ENCODE measurements at regions not wholly inside any gene's neighbourhood (a gene's known extent, or its start where the extent isn't known, plus 50 kb on each side); places are given as distances from the start of the nearest gene placed in this dataset.

- no peak overlapping the region for H3K9ac ChIP-seq (ENCODE audit: insufficient read depth in 1 of 2, low read depth in 2 of 2, low read length in 2 of 2)
- POLR2A ChIA-PET = no interaction called here
- FAIRE-seq (no peak), DNase-seq (ENCODE audit: extremely low read depth in 1 of 4, low spot score in 3 of 4) (no peak), ATAC-seq (no peak)
- H3K9me1 ChIP-seq (ENCODE audit: control insufficient read depth, insufficient read depth, low read length) = no peaks in the 10 kb centered on the region
- no peak overlapping the region for H3K4me2 ChIP-seq (ENCODE audit: insufficient read depth, low read length)
- intact Hi-C loops (cut with micrococcal nuclease) (no loop called here), in situ Hi-C loops (cut with MboI) (no loop called here)
- TF ChIP-seq ZNF318 (IDR thresholded peaks at IDR 0.05; ENCODE audit: borderline replicate concordance in 1 of 2, low read depth in 1 of 2) (no peak), RFX7 (CRISPR knock-in tag; IDR thresholded peaks at IDR 0.05) (no peak), ZNF764 (CRISPR knock-in tag; IDR thresholded peaks at IDR 0.05; ENCODE audit: low read depth) (no peak), POU5F1 (IDR thresholded peaks at IDR 0.05; ENCODE audit: borderline replicate concordance, low read depth, low read length, partially characterized antibody) (no peak), ZNF717 (CRISPR knock-in tag; IDR thresholded peaks at IDR 0.05) (no peak), ZNF184 (CRISPR knock-in tag; IDR thresholded peaks at IDR 0.05) (no peak), BDP1 (IDR thresholded peaks at IDR 0.05; ENCODE audit: insufficient read depth, insufficient read length) (no peak), MECOM (CRISPR knock-in tag; IDR thresholded peaks at IDR 0.05) (no peak), TFAM (CRISPR knock-in tag; conservative IDR thresholded peaks at IDR 0.05) (no peak), DLX4 (CRISPR knock-in tag; IDR thresholded peaks at IDR 0.05) (no peak), ZNF134 (CRISPR knock-in tag; conservative IDR thresholded peaks at IDR 0.05) (no peak), ZNF76 (CRISPR knock-in tag; IDR thresholded peaks at IDR 0.05; ENCODE audit: borderline replicate concordance) (no peak), BRD4 (IDR thresholded peaks at IDR 0.05) (no peak), ZNF639 (CRISPR knock-in tag; conservative IDR thresholded peaks at IDR 0.05 in 1 of 2, IDR thresholded peaks at IDR 0.05 in 1 of 2) (no peak)
- no peaks in the 10 kb centered on the region for H3K27me3 ChIP-seq (ENCODE audit: control insufficient read depth in 2 of 2, insufficient read depth in 2 of 2, low read length in 2 of 2)
- no peak overlapping the region for H3K27ac ChIP-seq (ENCODE audit: extremely low read depth, low read depth, low read length)
- no peaks in the 10 kb centered on the region for H3K4me1 ChIP-seq (replicated peaks in 1 of 2; ENCODE audit: control insufficient read depth in 2 of 2, insufficient read depth in 2 of 2, low read length in 2 of 2)
- CTCF ChIA-PET (ENCODE audit: low intra/inter-chr PET ratio) = no interaction called here
- no peak overlapping the region for H3K4me3 ChIP-seq
- no TSS peak for BruUV-seq (replicated peaks)
- WGBS (ENCODE audit: insufficient coverage, low coverage, missing lambda C conversion rate) = 7% methylated on average over 1 of the region's 1 CpG
- H2AFZ ChIP-seq (ENCODE audit: low read depth, low read length) = no peak overlapping the region
- H3K36me3 ChIP-seq (ENCODE audit: control insufficient read depth, insufficient read depth, low read length) = no peaks in the 10 kb centered on the region
- no peaks in the 10 kb centered on the region for H3K9me3 ChIP-seq (replicated peaks; ENCODE audit: control insufficient read depth, insufficient read depth, low read depth, low read length)
- H3K79me2 ChIP-seq (ENCODE audit: control insufficient read depth, insufficient read depth, low read length) = no peaks in the 10 kb centered on the region
- no peaks in the 10 kb centered on the region for H4K20me1 ChIP-seq (replicated peaks; ENCODE audit: control insufficient read depth, insufficient read depth, low read length)
These were observed 423.5 kb downstream of the COL12A1 start for GRCh38 chr6:74782346-74782745.

Data from K562 (cell line).